NCI-H1105 treated with DMSO at 0.1 percent for 48 hours (cell line): ENCODE measurements at regions not wholly inside any gene's neighbourhood (a gene's known extent, or its start where the extent isn't known, plus 50 kb on each side); places are given as distances from the start of the nearest gene placed in this dataset.
"Not testable (repeated sequence)": the region's sequence is repeated elsewhere in the genome, so short reads cannot be mapped to it uniquely, and the experiment has no call there.

ENCODE experiments used
- DNase-seq: peaks from one replicate; lab custom pipeline; 2025; lab: John Stamatoyannopoulos, UW

DNA sequence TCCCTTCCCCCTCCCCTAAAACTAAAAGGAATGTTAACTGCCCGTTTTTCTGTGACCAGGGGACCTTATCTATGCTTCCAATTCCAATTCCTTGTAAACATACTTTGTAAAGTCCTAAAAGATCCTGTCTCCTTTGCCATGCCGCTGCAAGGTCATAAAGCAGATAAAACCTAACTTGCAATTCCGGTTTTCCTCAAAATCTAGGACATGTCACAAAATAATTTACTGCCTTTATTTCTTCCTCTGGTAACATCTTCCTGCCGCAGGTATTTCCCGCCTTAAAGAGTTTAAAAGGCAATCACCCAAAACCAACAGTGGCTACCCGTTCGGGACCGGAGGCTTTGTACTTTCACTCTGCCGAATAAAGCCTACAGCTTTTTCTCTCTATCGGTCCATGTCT is 1248.6 kb upstream of the CDH9 start:
- DNase-seq: not testable (repeated sequence)

- no peak for DNase-seq
These were observed 1248.2 kb upstream of the CDH9 start for GRCh38 chr5:28286566-28286965.

DNA sequence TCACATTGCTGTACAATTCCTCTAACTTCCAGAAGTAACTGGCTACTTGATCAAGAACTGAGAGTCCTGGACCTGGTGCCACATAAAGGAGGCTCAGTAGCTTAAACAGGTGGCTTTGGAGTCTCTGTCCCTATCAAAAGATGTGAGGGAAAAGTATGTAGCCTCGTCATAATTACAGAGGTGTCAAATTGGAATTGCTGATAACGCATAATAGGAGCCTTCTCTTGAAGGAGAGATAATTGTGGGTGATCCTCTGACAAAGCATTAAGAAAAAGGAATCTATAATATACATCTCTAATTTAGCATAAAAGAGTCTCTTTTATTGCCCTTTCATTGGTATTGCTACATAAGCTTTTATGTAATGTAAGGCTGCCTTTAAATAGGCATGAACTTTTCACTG is 1246.4 kb upstream of the CDH9 start:
- no peak for DNase-seq

DNA sequence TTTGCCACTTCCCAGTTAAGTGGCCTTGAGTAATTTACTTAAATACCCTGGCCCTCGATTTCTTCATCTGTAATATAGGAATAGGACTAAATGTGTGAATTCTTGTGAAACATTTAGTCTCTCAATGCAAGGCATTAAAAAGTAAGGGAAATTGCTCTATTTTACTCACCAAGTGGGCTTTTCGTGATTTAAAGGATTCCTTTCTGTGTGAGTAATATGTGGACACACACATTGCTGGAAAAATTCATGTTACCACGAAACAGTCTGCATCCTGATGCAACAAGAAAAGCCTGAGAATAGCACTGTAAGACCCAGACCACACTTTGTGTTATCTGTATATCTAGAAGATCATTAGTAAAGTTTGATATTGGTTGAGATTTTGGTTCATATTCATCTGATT is 1243.0 kb upstream of the CDH9 start:
- no peak for DNase-seq

GRCh38 chr5:28275931-28276330 is 1237.5 kb upstream of the CDH9 start:
- no peak for DNase-seq

DNA sequence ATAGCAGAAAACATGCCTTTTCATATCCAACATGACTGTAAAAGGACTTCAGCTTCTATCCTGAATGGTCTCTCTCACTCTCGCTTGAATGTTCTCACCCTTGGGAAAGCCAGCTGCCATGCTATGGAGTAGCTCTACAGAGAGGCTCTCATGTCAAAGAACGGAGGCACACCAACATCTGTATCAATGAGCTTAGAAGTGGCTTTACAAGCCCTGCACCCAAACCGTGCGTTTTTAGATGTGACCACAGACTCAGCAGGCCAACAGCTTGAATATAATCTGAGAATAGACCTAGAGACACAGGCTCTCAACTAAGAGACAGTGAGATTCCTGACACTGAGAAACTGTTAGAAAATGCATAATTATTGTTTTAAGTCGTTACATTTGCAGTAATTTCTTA is 1231.6 kb upstream of the CDH9 start:
- DNase-seq: no peak

- no peak for DNase-seq
These were observed 1227.5 kb upstream of the CDH9 start for GRCh38 chr5:28265877-28266276.

GRCh38 chr5:28254846-28255245 is 1216.5 kb upstream of the CDH9 start:
- DNase-seq: no peak

DNA sequence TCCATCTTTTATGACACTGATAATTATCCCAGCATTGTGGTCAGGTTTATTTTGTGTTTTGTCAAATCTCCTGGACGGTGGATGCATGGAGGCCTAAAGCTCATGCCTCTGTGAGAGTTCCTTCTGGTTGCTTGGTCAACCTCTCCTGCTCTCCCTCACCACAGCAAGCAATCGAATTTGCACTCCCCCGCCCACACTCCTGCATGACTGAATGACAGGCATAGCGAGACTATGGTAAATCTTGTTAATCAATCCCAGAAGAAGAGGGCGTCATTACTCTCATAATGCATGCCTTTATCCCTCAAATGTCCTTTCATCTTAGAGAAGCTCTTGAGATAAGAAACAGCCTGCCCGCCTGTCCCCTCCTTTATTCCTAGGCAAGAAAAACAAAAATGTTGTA is 1215.0 kb upstream of the CDH9 start:
- no peak for DNase-seq

GRCh38 chr5:28249771-28250415 is 1211.5 kb upstream of the CDH9 start:
- no peak for DNase-seq

DNA sequence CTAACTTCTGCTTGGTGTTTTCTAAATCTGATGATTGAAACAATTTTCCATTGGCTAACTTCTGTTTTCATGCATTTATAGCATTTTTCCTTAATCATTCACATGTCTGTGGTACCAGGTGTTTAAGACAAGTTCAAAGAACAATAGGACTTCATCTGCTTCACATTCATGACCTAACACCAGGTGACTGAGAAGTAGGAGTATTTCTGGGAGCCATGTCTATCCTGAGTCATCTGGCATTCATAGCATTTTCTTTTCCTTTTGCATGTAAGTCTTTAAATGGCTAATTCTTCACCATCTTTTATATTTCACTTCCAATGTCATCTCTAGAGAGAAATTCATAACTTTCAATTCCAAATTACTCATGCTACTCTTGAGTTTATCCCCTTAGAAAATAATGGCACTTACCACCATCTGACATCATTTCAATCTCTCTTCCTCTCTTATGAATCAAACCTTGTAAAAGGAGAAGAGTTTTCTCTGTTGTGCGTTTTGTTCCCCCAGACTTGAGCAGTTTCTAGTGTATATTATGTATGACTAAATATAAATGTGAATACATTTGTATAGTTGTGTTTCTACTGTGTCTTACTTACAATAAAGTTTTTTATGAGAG is 1196.1 kb upstream of the CDH9 start:
- no peak for DNase-seq

DNA sequence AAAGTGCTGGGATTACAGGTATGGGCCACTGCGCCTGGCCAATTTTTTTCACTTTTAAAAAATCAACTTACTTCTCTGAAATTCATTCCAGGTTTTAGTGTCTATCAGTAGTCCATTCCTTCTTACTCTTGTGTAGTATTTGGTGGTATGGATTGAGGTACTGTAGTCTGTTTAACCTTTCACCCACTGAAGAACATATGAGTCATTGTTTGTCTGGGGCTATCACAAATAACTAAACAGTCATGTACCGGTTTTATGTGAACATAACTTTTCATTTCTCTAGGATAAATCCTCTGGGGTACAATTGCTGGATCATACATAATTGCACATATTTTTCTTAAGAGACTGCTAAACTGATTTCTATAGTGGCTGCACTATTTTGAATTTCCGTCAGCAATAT is 1188.0 kb upstream of the CDH9 start:
- DNase-seq: no peak

DNA sequence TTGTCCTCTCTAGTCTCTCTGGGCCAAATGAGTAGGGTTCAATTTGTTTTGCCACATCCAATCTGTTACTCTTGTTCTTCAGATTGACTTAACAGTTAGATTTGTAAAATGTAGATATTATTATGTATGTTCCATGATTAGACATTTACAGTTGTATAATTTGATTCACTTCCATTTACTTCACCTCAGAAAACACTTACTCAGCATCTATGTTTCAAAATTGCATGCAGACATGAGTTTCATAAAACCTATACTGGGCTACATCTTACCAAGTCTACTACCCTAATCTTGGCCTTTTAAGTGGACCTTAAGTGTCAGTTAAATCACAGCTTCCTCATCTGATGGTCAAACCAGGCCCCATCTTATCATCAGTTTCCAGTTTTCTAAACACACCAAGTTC is 1181.2 kb upstream of the CDH9 start:
- DNase-seq: no peak

DNA sequence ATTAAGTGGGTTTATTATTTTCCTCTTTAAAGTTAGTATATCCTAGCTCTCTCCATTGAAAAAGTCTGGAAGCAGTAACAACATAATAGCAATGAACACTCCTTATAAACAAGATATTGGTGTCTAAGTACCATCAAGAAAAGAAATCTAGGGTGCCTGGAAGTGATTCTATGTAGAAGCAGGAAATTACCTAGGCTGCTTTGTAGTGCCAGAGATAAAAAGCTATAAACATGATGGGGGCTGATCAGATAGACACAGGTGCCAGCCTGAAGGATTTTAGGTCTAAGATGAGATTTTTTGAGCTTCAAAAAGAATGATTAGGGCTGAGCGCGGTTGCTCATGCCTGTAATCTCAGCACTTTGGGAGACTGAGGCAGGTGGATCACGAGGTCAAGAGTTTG is 1179.3 kb upstream of the CDH9 start:
- no peak for DNase-seq

DNA sequence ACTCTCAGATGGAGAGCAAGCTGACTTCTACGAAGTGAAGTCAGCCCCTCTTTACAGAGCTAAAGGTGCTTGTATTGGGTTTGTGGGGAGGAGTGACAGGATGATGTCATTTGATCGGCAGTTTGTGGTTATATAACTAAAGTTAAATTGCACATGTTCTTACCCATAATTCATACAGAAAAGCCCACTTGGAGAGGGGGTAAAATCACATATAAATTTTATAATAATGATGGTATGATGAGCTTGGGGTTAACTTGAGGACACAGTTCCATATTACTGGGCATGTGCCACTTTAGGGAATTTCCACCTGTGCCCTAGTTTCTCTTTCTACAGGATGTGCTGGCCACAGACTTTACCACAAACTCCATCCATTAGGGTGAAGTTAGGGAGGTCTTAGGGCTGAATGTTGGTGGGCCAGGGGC is 1178.6 kb upstream of the CDH9 start:
- no peak for DNase-seq

DNA sequence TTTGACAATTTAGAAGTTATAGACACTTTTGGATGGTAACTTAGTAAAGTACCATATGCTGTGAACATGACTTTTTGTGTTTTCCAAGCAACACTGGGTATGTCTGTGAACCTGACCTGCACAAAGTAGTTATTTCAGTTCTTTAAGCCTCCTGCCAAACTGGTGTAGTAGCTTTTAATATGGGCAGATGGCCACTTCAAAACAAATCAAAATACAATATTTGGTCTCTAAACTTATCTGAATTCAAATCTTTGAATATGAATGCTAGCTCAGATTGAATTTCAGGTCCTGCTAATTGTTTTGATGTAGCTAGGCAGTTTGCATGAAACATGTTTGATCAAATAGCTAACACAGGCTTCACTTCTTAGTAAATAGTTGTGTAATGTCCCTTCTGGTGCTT is 1176.7 kb upstream of the CDH9 start:
- DNase-seq: no peak

DNA sequence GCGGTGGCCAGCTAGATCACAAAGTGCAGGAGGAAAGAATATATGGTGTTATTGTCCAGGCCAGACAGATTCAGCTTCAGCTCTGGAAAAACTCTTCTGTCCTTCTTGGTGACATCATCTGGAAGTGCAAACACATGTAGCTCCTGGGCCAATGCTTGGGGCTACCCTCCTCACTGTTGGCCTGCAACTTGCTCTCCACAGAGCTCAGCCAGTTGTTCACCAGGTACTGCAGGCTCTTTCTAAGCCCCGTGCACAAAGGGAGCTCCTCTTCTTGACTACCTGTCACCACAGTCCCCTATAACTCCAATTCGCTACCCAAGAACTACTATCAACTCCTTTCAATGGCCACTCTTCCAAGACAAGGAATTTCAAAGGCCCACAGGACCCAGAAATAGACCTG is 1175.9 kb upstream of the CDH9 start:
- DNase-seq: no peak

DNA sequence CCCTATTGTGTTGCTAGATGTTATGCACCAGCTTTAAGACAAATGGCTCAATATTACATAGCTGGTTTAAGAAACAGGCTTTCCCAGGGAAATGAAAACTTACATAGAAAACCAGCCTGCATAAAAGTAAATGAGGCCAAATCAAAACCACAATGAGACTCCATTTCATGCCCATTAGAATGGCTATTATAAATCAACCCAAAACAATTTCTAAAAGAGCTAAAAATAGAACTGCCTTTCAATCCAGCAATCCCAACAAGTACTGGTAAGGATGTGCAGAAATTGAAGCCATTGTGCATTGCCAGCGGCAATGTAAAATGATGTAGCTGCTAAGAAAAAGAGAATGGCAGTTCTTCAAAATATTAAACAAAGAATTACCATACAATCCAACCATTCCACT is 1170.0 kb upstream of the CDH9 start:
- DNase-seq: no peak

- DNase-seq: no peak
These were observed 1151.6 kb upstream of the CDH9 start for GRCh38 chr5:28190011-28190410.

DNA sequence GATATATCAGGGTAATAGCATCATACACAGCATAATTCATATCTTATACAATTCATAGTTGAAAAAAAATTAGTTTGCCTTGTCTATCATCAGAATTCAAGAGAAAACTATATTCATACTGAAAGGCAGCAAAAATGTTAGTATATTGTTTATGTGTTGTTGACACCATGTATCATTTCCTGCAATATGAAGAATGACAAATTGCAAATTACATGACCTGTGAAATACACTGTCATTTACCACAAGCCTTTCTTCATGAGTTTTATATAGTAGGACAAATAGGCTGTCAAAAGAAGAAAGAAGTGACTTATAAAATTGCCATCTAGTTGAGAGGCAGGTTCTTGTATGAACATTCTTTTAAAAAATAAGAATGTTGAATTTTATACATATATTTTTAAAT is 1136.3 kb upstream of the CDH9 start:
- DNase-seq: no peak

- no peak for DNase-seq
These were observed 1126.7 kb upstream of the CDH9 start for GRCh38 chr5:28165096-28165495.

DNA sequence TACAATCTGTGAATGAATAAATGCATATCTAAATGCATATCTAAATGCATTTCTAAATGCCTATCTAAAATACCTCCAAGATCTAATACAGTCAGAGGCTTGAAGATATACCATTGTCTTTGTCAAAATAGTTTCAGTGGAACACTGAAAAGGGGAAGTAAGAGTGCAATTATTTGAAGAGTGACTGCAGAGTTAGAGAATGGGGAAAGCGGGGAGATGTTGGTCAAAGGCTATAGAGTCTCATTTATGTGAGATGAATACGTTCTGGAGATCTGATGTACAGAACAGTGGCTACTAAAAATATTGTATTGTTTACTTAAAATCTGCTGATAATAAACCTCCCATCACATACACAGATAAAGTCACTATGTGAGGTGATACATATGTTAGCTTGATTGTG is 1126.2 kb upstream of the CDH9 start:
- no peak for DNase-seq

DNA sequence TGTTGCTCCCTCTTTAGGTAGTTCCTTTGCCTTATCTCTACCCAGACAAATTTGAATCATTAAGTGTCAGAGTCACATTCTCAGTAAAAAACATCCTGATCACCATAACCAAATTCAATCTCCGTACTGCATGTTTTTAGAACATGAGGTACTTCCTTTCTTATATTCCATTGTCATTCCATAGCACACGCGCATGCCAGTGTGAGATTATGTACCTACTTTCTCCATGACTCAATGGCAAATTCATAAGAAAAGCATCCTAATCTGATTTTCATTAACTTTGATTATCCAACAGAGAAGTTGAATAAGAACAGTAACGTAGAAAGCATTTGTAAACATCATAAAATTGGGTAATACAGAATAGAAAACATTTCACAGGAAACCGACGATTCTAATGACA is 1118.6 kb upstream of the CDH9 start:
- DNase-seq: no peak

DNA sequence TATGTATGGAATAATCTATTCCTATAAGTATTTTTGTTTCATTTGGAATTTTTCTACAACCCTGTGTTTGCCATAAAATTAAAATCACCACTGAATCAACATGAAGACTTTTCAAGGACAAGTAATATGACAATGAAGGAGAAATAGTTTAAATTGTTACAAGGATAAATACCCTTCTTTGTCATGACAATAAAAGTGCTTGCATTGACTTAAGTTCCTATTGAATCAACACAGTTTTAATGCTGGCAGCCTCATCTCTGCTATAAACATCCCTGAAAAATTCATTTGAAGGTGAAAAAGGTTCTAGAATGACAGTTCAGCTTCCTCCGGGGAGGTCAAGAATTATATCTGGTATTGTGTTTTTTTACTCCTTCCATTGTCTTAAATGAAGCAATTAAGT is 1105.1 kb upstream of the CDH9 start:
- DNase-seq: no peak
